B cell (primary cell): ENCODE measurements at regions not wholly inside any gene's neighbourhood (a gene's known extent, or its start where the extent isn't known, plus 50 kb on each side); places are given as distances from the start of the nearest gene placed in this dataset.

Experiments
- ATAC-seq: fragments of 200-7000 bp; cut with Tn5 transposase; one replicate; pipeline ENCODE4 v1.10.0; 2021; ENCODE audit warnings: low read depth, mild to moderate bottlenecking, moderate number of reproducible peaks, moderate library complexity
- CTCF ChIA-PET: fragments of 350-600 bp; sonication (Branson Sonifier 250); formaldehyde crosslinking; loops from one replicate; lab custom pipeline; 2021; ENCODE audit warnings: antibody characterized with exemption, inconsistent platforms; lab: Charles Lee
- POLR2A ChIA-PET: fragments of 350-600 bp; sonication (Branson Sonifier 250); formaldehyde crosslinking; loops from one replicate; lab custom pipeline; 2021; ENCODE audit warnings: antibody characterized with exemption; lab: Charles Lee
- DNase-seq: peaks from one replicate; pipeline ENCODE4 v3.0.0; 2013
- H2AFZ ChIP-seq: 2 replicates; pipeline ENCODE4 v1.6.1; 2012; ENCODE audit warnings: mild to moderate bottlenecking, low read depth, low read length; ENCODE audit not compliant: insufficient read depth, poor library complexity, severe bottlenecking
- H3K27ac ChIP-seq, 2 donors: 1 replicate in 1 of 2; 2 replicates in 1 of 2; pipeline ENCODE4 v1.5.1; 2012 to 2013; ENCODE audit warnings: low read length in 2 of 2, mild to moderate bottlenecking in 2 of 2, moderate library complexity in 1 of 2
- H3K27me3 ChIP-seq, 4 experiments: fragments of 200-600 bp in 1 of 4; sonication (generic) in 1 of 4; replicated peaks in 1 of 4; 1 replicate in 2 of 4; 2 replicates in 2 of 4; pipeline versions ENCODE4 v1.6.1 to v1.7.0; 2013 to 2016; ENCODE audit warnings: low read length in 3 of 4, mild to moderate bottlenecking in 2 of 4, mixed read lengths in 1 of 4, moderate library complexity in 1 of 4; ENCODE audit not compliant: insufficient read depth in 4 of 4, control insufficient read depth in 3 of 4; ENCODE audit errors: control extremely low read depth in 1 of 4
- H3K36me3 ChIP-seq, 2 experiments: replicated peaks in 1 of 2; 1 replicate in 1 of 2; 2 replicates in 1 of 2; pipeline versions ENCODE4 v1.6.1 to v1.7.1; 2013; ENCODE audit warnings: low read length in 1 of 2; ENCODE audit not compliant: insufficient read depth in 2 of 2, control insufficient read depth in 1 of 2; ENCODE audit errors: control extremely low read depth in 1 of 2, extremely low read depth in 1 of 2
- H3K4me1 ChIP-seq, 2 donors: fragments of 200-600 bp in 1 of 2; sonication (generic) in 1 of 2; 1 replicate in 1 of 2; 2 replicates in 1 of 2; pipeline versions ENCODE4 v1.5.1 to v1.6.1; 2013 to 2017; ENCODE audit warnings: low read length in 2 of 2; ENCODE audit not compliant: control insufficient read depth in 2 of 2, insufficient read depth in 2 of 2
- H3K4me2 ChIP-seq: replicated peaks from 2 replicates; pipeline ENCODE3; 2012; ENCODE audit warnings: mild to moderate bottlenecking, low read depth, low read length; ENCODE audit not compliant: poor library complexity, severe bottlenecking
- H3K4me3 ChIP-seq, 5 experiments: fragments of 200-600 bp in 1 of 5; sonication (generic) in 1 of 5; 1 replicate in 3 of 5; 2 replicates in 2 of 5; pipeline versions ENCODE4 v1.5.1 to v1.7.0; 2011 to 2016; ENCODE audit warnings: low read length in 4 of 5, mild to moderate bottlenecking in 4 of 5, low read depth in 2 of 5, control low read depth in 1 of 5, moderate library complexity in 1 of 5; ENCODE audit not compliant: insufficient read depth in 1 of 5; ENCODE audit errors: control extremely low read depth in 1 of 5, extremely low read depth in 1 of 5
- H3K79me2 ChIP-seq: fragments of 200-600 bp; sonication (generic); one replicate; pipeline ENCODE4 v1.6.0; 2016; ENCODE audit warnings: low read length; ENCODE audit not compliant: control insufficient read depth, insufficient read depth
- H3K9ac ChIP-seq: fragments of 200-600 bp; sonication (generic); 2 replicates; pipeline ENCODE4 v1.6.1; 2017; ENCODE audit warnings: mild to moderate bottlenecking, low read length, moderate library complexity
- H3K9me3 ChIP-seq, 3 donors: one replicate each; pipeline versions ENCODE4 v1.6.1 to v1.7.1; 2013; ENCODE audit warnings: low read length in 2 of 3; ENCODE audit not compliant: control insufficient read depth in 2 of 3, insufficient read depth in 1 of 3; ENCODE audit errors: control extremely low read depth in 1 of 3
- H4K20me1 ChIP-seq: 2 replicates; pipeline ENCODE4 v1.6.0; 2012; ENCODE audit warnings: mild to moderate bottlenecking, low read length; ENCODE audit not compliant: insufficient read depth, control insufficient read depth, poor library complexity, severe bottlenecking
- H3K27ac Mint-ChIP-seq: one replicate; pipeline ENCODE4 v1.8.0; 2021; ENCODE audit warnings: mixed read lengths
- H3K27me3 Mint-ChIP-seq: one replicate; pipeline ENCODE4 v1.8.0; 2021; ENCODE audit warnings: mixed read lengths
- H3K4me1 Mint-ChIP-seq: one replicate; pipeline ENCODE4 v1.8.0; 2021; ENCODE audit warnings: mixed read lengths
- H3K4me3 Mint-ChIP-seq: one replicate; pipeline ENCODE4 v1.8.0; 2021; ENCODE audit warnings: mixed read lengths
- H3K9me3 Mint-ChIP-seq: one replicate; pipeline ENCODE4 v1.8.0; 2022; ENCODE audit warnings: mixed read lengths; ENCODE audit not compliant: insufficient read depth
- EZH2 ChIP-seq: IDR thresholded peaks from 2 replicates; pipeline ENCODE4 v1.6.1; 2012; ENCODE audit warnings: borderline replicate concordance, low read depth, mild to moderate bottlenecking, moderate library complexity, low read length; ENCODE audit not compliant: insufficient read depth, poor library complexity, severe bottlenecking
- WGBS: methylation state at CpG from one replicate; pipeline ENCODE4 v1.1.5; 2013; ENCODE audit warnings: missing lambda C conversion rate; ENCODE audit not compliant: insufficient coverage; 5-methylcytosine and 5-hydroxymethylcytosine counted together
- intact Hi-C: fragments of 100-400 bp; cut with micrococcal nuclease; formaldehyde crosslinking; loops from one replicate; pipeline ENCODE4 v1.10.0; 2022
- TF ChIP-seq, protein P1 (sequence below): fragments of 200-600 bp; IDR thresholded peaks from one replicate; pipeline ENCODE4 v1.8.0; 2022; ENCODE audit warnings: antibody characterized with exemption, mild to moderate bottlenecking

DNA sequence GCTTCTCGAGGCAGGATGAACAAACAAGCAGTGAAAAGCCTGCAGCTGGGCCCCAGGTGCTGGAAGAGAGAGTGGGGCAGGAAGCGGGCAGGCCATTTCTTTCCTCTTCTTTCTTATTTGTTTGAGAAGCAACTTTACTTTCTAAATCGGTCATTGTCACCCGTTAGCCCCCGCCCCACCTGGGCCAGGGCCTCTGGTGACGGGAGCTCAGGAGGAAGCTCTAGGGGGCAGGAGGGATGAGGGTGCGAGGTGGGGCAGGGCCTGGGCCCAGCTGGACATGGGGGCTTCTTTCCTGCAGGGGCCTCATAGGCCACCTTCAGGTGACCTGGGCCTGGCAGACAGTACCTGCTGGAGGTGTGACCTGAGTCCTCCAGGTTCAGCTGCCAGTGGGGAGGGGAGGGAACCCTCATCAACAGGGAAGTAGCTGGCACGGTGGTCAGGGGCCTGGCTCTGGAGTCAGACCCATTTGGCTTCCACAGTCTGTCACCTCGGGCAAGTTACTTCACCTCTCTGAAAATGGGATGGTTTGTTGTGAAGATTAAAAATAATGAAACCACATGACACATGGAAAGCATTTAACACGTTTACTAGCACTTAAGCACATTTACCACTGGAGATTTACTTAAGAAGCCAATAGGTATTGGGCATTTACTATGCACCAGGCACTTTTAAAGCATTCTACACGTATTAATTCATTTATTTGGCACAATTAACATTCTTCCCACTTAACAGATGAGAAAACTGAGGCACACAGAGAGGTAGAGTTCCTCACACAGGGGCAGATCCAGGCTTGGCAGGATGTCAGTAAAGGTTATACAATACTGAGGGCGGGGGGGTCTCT is 54.1 kb upstream of the ID3 start:
- DNase-seq = peak; percentile 62
- H4K20me1 ChIP-seq = no peaks in the 10 kb centered on the region
- no peaks in the 10 kb centered on the region for H3K27me3 ChIP-seq
- ChIA-PET CTCF (interaction anchor here (0.7 to 6.7 kb wide), 17 partner anchors 10 to 117 kb away, joined by 3 to 86 read pairs (median 4); partner anchors contain the start of gene ID3), POLR2A (interaction anchor here (0.5 to 6.3 kb wide), 16 partner anchors 13 to 98 kb away, joined by 3 to 52 read pairs (median 6); partner anchors contain the start of gene ID3)
- peak overlapping the region; percentile 2 for H3K9ac ChIP-seq
- TF ChIP-seq EZH2 = no peak
- TF ChIP-seq, protein P1, sequence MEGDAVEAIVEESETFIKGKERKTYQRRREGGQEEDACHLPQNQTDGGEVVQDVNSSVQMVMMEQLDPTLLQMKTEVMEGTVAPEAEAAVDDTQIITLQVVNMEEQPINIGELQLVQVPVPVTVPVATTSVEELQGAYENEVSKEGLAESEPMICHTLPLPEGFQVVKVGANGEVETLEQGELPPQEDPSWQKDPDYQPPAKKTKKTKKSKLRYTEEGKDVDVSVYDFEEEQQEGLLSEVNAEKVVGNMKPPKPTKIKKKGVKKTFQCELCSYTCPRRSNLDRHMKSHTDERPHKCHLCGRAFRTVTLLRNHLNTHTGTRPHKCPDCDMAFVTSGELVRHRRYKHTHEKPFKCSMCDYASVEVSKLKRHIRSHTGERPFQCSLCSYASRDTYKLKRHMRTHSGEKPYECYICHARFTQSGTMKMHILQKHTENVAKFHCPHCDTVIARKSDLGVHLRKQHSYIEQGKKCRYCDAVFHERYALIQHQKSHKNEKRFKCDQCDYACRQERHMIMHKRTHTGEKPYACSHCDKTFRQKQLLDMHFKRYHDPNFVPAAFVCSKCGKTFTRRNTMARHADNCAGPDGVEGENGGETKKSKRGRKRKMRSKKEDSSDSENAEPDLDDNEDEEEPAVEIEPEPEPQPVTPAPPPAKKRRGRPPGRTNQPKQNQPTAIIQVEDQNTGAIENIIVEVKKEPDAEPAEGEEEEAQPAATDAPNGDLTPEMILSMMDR = no peak
- Mint-ChIP-seq H3K9me3 (no peaks in the 10 kb centered on the region), H3K4me3 (peak overlapping the region; percentile 75), H3K27me3 (no peaks in the 10 kb centered on the region), H3K4me1 (peaks cover 79% of the 10 kb centered on the region), H3K27ac (peak overlapping the region; percentile 86)
- peak; percentile 52 for ATAC-seq
- no peak overlapping the region for H3K4me3 ChIP-seq
- no peaks in the 10 kb centered on the region for H3K79me2 ChIP-seq
- H3K4me1 ChIP-seq = peaks cover 62 to 76% of the 10 kb centered on the region in 2 donors
- 0% methylated on average over 2 of the region's 12 CpGs for WGBS
- peak overlapping the region; percentile 53 for H2AFZ ChIP-seq
- no peaks in the 10 kb centered on the region for H3K9me3 ChIP-seq
- H3K36me3 ChIP-seq = no peaks in the 10 kb centered on the region
- peak overlapping the region; percentile 65 for H3K4me2 ChIP-seq
- intact Hi-C loops = loop anchor here (1.0 to 10.0 kb wide), 3 partner anchors 11 to 111 kb away; no protein-coding TSS in a partner anchor
- H3K27ac ChIP-seq = peak overlapping the region; percentile 76 to 88
